CD4-positive, alpha-beta T cell treated with Interleukin-4 for 1 hour (primary cell): ENCODE measurements at regions not wholly inside any gene's neighbourhood (a gene's known extent, or its start where the extent isn't known, plus 50 kb on each side); places are given as distances from the start of the nearest gene placed in this dataset.

ENCODE experiments used
- DNase-seq, 2 donors: peaks; one replicate each; pipeline ENCODE4 v3.0.0-alpha.2; 2020 to 2022

GRCh38 chr20:39795401-39796272, 833.5 kb downstream of the DHX35 start:
- no peak for DNase-seq

DNA sequence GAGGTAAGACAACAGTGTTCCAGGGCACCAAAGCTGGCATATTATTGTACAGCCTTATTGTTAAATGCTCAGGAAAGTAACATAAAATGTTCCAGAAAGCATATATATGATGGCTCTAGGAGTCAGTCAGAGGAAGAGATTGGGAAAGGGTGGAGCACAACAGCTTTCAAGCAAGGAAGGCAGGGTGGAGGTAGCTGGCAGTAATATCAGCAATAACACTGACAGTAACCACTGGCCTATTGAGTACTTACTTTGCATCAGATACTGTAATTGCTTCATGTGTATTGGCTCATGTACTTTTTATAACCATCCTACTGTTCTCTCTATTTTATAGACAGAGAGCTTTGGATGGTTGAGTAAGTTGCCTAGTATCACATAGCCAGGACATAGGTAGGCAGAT, 830.2 kb downstream of the DHX35 start:
- no peak for DNase-seq

GRCh38 chr20:39789411-39789810, 827.3 kb downstream of the DHX35 start:
- no peak for DNase-seq

GRCh38 chr20:39785252-39785917, 823.2 kb downstream of the DHX35 start:
- no peak for DNase-seq

DNA sequence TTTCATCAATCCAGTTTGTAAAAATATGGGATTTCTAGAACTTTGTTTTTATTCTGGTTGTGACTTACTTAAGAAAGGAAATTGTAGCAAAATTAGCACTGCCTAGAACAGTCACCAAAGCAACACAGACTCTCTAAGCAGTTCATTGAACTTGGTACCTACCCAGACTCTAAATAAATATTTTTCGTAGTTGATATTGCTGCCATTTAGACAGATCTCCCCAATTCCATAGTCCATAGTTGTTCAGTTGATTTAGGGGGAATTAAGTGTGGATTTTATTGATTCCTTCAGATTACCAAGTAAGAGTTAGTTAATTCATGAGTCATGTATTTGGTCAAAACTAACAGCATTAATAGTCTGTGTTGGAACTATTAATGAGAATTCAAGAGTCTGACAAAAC, 822.5 kb downstream of the DHX35 start:
- DNase-seq = no peak

- DNase-seq = no peak
Observed at GRCh38 chr20:39778847-39779604, 816.9 kb downstream of the DHX35 start.

- no peak for DNase-seq
Observed at GRCh38 chr20:39778431-39778830, 816.3 kb downstream of the DHX35 start.

- DNase-seq = no peak
Observed at GRCh38 chr20:39777610-39778009, 815.5 kb downstream of the DHX35 start.

DNA sequence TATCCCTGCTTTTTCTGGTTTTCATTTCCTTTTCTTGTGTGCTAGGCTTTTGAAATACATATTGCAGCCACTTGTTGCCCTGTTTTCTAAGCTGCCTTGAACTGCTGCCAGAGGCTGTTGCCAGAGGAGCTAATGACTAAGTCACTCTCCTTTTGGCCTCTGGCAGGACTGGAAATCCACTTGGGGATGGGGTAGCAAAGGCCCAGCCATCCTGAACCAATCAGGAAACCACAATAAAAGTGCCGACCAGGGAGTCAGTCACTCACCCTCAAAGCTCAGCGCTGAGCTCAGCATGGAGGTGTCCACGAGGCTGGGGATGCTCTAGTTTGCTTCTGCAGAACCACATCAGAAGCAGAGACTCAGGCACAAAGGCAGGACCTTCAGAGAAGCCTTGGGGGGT, 813.0 kb downstream of the DHX35 start:
- DNase-seq = no peak

DNA sequence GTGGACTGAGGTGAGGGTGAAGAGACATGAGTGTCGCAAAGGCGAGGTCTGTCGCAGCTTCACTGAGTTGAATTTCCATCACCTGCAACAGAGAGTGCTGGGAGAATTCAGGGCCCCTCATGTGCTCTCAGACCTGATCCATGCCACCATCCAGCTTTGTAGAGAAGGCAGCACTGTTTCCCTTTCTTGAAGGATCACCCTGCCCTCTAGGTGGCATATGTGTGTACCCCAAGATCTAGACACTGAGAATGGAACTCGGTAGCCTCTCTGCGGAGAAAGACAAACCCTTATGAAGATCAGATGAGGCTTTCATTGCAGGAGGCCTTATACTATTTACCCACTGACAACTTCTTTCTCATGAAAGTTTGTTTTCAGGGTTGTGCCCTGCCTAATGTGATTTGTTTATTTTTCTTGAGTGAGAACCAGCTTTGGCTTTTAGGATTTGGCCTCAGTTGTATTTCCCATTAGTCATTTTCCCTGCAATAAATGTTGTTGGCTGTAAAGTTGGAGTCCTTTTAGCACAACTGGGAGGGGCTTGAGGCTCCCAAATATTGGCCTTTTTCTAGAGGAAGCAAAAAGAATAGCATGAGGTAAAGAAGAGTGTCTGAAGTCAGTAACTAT, 811.3 kb downstream of the DHX35 start:
- DNase-seq = no peak

DNA sequence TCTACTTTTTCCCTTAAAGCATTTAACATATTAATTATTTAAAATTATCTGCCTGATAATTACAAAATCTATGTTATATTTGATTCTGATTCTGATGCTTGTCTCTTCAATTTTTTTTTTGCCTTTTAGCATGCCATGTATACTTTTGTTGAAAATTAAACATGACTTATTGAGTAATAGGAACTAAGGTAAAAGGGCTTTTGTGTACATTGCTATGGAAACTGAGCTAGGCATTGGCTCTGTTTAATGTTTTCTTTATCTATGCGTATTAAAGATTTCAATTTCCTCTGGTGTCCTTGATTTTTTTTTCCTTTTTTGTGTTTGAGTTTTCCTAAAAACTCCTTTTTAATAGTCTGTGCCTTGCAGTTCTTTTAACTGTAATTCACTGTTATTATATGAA, 805.2 kb downstream of the DHX35 start:
- DNase-seq = no peak

GRCh38 chr20:39766333-39766732, 804.2 kb downstream of the DHX35 start:
- no peak for DNase-seq

DNA sequence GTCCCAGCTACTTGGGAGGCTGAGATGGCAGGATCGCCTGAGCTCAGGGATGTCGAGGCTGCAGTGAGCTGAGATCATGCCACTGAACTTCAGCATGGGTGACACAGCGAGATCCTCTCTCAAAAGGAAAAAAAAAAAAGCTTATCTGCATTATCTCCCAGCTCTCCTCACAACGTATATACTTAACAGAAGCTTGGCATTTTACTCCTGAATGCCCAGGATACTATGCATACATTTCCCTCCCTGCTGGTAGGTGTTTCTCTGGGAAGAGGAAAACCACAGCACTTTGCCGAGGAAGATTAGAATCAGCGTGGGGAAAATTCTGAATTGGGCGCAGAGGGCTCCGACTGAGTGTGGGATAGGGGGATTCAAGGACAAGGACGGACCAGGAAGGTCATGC, 800.6 kb downstream of the DHX35 start:
- no peak for DNase-seq

DNA sequence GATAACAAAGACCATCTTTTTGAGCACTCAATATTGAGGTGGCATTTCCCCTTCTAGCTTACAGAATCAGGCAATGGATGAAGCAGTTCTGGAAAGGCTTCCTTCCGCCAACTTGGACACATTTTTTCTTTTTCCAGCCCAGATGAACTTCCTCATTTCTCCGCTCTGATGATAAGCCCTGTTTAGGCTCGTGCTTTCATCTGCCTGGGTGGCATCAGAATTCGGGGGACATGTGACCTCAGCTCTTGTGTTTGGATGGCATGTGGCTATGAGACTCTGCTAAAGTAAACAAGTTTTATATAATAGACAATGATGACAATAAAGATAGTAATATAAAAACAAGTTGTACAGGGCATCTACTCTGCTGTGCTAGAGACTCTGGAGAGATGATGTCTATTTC, 796.7 kb downstream of the DHX35 start:
- no peak for DNase-seq

DNA sequence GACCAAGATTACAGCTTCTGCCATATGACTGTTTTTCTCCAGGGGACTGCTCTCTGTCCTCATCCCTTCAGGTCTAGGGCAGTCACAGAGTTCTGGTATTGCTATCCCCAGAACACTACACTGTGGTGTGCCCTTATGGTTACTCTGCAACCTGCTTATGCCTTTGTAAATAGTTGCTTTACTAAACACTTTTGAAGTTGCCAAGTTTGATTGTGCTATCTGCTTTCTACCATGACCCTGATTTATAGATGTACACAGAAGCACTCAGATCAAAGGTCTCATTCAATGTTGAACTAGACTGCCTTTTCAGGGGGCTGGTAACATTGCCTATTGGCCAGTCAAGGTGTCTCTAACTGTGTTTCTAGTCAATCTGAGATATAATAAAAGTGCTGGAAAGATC, 794.7 kb downstream of the DHX35 start:
- no peak for DNase-seq

DNA sequence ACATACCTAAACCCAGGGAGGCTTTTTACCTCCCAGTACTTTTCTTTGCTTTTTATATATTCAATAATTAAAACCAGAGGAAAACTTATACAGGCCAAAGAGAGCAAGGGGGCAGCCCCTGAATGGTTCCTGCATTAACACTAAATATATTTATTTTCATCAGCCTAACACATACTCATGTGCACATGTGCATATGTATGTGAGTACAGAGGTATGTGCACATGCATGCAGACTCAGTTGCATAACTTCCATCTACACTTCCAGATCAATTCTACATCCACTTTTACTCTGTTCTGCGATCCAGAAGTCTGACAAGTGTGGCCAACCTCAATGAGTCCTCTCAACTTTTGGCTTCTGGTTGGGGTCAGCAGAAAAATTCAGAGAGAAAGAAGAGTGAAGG, 794.2 kb downstream of the DHX35 start:
- DNase-seq = no peak

DNA sequence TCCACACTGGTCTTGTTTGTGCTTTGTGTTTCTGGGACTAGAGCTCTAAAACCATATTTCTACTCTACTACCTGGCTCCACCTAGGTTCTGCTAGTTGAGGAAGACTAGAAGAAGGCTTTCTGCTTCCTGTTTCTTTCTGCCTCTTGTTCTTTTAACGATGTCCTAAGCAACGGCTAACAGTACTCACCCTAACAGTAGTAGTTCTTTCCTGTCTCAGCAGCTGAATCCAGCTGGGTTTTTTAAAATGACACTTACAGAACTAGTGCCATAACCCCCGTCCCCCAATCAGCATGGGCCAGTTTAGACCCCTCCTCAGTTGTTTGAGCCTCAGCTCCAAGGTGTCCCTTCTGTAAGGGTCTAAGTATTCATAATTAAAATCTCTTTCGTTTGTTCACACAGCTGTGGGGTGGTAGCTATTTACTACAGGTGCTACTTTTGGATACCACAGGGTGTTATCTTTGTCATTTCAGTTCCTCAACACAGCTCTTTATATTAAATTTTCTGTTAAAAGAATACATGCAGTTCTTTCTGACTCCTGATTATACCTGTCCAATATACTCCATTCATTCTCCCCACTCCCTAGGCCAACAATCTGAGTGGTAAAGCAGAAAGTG, 790.2 kb downstream of the DHX35 start:
- no peak for DNase-seq

DNA sequence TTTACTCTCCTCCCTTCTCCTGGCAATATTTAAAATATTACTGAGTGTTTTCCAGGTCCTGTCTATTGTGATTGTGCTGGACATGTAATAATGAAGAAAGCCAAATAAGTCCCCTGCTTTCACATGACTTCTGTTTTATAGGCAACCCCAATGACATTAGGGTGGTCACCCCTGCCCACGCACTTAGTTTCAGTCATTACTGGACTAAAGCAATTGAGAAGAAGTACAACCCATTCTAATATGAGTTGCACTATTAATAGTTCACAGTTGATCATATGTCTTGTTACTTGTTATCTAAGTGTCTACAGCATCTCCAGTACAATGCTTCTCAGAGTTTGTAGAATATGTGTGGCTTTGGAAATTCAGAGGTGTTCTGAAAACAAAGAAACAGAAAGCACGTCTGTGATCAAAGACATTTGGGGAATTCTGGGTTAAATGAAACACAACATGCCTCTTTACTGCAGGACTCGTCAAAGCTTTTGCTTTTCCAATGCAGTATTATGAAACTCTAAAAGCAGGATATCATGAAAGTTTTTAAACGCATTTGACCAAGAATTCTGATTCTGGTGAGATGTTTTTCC, 789.5 kb downstream of the DHX35 start:
- no peak for DNase-seq

- DNase-seq = no peak
Observed at GRCh38 chr20:39745380-39745779, 783.2 kb downstream of the DHX35 start.

GRCh38 chr20:39738651-39739050, 776.5 kb downstream of the DHX35 start:
- DNase-seq = no peak

DNA sequence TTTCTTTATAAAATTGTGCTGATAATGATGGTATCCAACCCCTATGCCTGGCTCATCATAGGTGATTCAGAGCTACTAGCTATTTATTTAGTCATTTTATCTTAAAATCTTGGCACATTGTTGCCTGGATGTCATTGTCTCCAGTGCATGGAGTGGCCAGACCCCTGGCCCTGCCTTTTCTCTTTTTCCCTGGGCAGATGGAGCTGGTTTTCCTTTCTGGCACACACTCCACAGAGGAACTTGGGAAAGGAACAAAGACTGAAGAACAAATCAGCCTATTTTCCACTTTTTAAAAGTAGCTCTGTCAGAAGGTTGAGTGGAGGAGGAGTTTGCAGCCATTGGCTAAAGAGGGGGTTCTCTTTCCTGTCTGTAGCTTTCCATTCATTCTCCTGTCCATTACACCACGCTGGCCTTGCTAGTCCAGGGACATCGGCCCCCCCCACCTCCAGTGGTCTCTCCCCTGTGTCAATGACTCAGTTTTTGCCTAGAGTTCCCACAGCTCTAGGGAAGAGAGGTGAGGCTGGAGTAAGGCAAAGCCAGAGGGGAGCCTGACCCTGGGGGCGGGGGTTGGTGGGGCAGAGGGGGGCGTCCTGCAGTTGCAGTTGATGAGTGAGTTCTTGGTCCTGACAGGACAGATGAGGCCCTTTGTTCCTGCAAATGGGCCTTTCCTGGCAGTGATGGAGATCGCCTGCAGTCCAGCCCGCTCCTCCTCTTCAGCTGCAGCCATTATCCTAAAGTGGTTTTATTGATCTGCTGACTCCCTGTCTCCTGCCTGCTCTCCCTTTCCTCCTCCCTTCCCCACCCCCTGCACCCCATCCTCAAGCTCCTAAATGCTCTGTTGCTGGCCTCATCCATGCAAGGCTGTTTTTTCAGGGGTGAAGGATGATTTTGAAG, 774.5 kb downstream of the DHX35 start:
- DNase-seq = no peak
